H1 (cell line): ENCODE measurements at regions not wholly inside any gene's neighbourhood (a gene's known extent, or its start where the extent isn't known, plus 50 kb on each side); places are given as distances from the start of the nearest gene placed in this dataset.

Experiments used
- CTCF ChIA-PET: fragments of 300-600 bp; sonication (Branson Sonifier 250); formaldehyde crosslinking; loops from one replicate; lab custom pipeline; 2021; ENCODE audit not compliant: partially characterized antibody; lab: Charles Lee
- POLR2A ChIA-PET: fragments of 300-600 bp; sonication (Branson Sonifier 250); formaldehyde crosslinking; loops from one replicate; lab custom pipeline; 2021; ENCODE audit warnings: inconsistent platforms; ENCODE audit not compliant: partially characterized antibody; lab: Charles Lee
- DNase-seq, 2 experiments: peaks; one replicate each; pipeline versions ENCODE4 v3.0.0 to v3.0.0-alpha.2; 2010 to 2022; ENCODE audit warnings: low spot score in 2 of 2, low read depth in 1 of 2, mixed read lengths in 1 of 2
- FAIRE-seq: peaks from 2 replicates; lab custom pipeline; 2011; peaks lifted over from hg19 to GRCh38; lab: Jason Lieb, UNC
- H2AFZ ChIP-seq: 2 replicates; pipeline ENCODE4 v1.8.1; 2012; ENCODE audit warnings: low read length, inconsistent platforms
- H2AK5ac ChIP-seq: 2 replicates; pipeline ENCODE4 v1.6.1; 2013; ENCODE audit warnings: low read depth, low read length
- H2BK120ac ChIP-seq: replicated peaks from 2 replicates; pipeline ENCODE3; 2013; ENCODE audit warnings: low read depth, low read length, inconsistent platforms
- H2BK12ac ChIP-seq: 2 replicates; pipeline ENCODE4 v1.6.1; 2013; ENCODE audit warnings: low read depth, low read length
- H2BK15ac ChIP-seq: 2 replicates; pipeline ENCODE4 v1.6.1; 2013; ENCODE audit warnings: low read length
- H2BK20ac ChIP-seq: 2 replicates; pipeline ENCODE4 v1.6.1; 2013; ENCODE audit warnings: low read length
- H2BK5ac ChIP-seq: 2 replicates; pipeline ENCODE4 v1.6.1; 2013; ENCODE audit warnings: low read depth, low read length
- H3K14ac ChIP-seq: 2 replicates; pipeline ENCODE4 v1.6.1; 2013; ENCODE audit warnings: inconsistent platforms; ENCODE audit not compliant: insufficient read length
- H3K18ac ChIP-seq: 2 replicates; pipeline ENCODE4 v1.6.1; 2013; ENCODE audit warnings: low read length; ENCODE audit errors: extremely low read depth
- H3K23ac ChIP-seq: 2 replicates; pipeline ENCODE4 v1.6.1; 2013; ENCODE audit warnings: inconsistent platforms; ENCODE audit not compliant: insufficient read length
- H3K23me2 ChIP-seq: 2 replicates; pipeline ENCODE4 v1.6.1; 2013; ENCODE audit warnings: low read depth, low read length
- H3K27ac ChIP-seq: 2 replicates; pipeline ENCODE4 v1.6.1; 2011; ENCODE audit warnings: low read depth, low read length, inconsistent platforms
- H3K27me3 ChIP-seq, 4 experiments: replicated peaks in 1 of 4; 1 replicate in 1 of 4; 2 replicates in 3 of 4; pipeline versions ENCODE4 v1.6.1 to v1.8.1; 2011 to 2013; ENCODE audit warnings: low read length in 3 of 4, mild to moderate bottlenecking in 3 of 4, inconsistent platforms in 2 of 4, mixed read lengths in 2 of 4, moderate library complexity in 1 of 4; ENCODE audit not compliant: control insufficient read depth in 3 of 4, insufficient read depth in 3 of 4; ENCODE audit errors: extremely low read depth in 1 of 4
- H3K36me3 ChIP-seq, 4 experiments: 2 replicates each; pipeline versions ENCODE4 v1.6.1 to v1.8.1; 2011 to 2013; ENCODE audit warnings: mild to moderate bottlenecking in 4 of 4, low read length in 3 of 4, moderate library complexity in 2 of 4, control low read depth in 1 of 4, inconsistent platforms in 1 of 4; ENCODE audit not compliant: insufficient read depth in 4 of 4, control insufficient read depth in 2 of 4
- H3K4ac ChIP-seq: replicated peaks from 2 replicates; pipeline ENCODE3; 2013; ENCODE audit warnings: low read length, low read depth, mixed read lengths, inconsistent platforms; ENCODE audit not compliant: insufficient read length
- H3K4me1 ChIP-seq, 4 experiments: replicated peaks in 1 of 4; 1 replicate in 1 of 4; 2 replicates in 3 of 4; pipeline versions ENCODE4 v1.6.1 to v1.8.1; 2011 to 2013; ENCODE audit warnings: low read length in 3 of 4, inconsistent platforms in 2 of 4, mixed read lengths in 1 of 4; ENCODE audit not compliant: insufficient read depth in 4 of 4, control insufficient read depth in 3 of 4
- H3K4me2 ChIP-seq, 2 experiments: 2 replicates each; pipeline versions ENCODE4 v1.6.1 to v1.8.1; 2011 to 2013; ENCODE audit warnings: low read depth in 2 of 2, low read length in 2 of 2, control low read depth in 1 of 2, inconsistent platforms in 1 of 2, mild to moderate bottlenecking in 1 of 2; ENCODE audit not compliant: insufficient read depth in 1 of 2
- H3K4me3 ChIP-seq, 4 experiments: fragments of 200-600, 300-600 bp in 1 of 4; sonication (generic), shearing (Covaris generic), sonication (Bioruptor Twin) in 1 of 4; 2 replicates each; pipeline versions ENCODE4 v1.5.1 to v1.8.1; 2011 to 2016; ENCODE audit warnings: low read length in 4 of 4, low read depth in 3 of 4, control low read depth in 2 of 4, inconsistent platforms in 2 of 4, mild to moderate bottlenecking in 2 of 4, mixed read lengths in 1 of 4, moderate library complexity in 1 of 4; ENCODE audit not compliant: insufficient read depth in 2 of 4; ENCODE audit errors: extremely low read depth in 1 of 4
- H3K56ac ChIP-seq: replicated peaks from 2 replicates; pipeline ENCODE3; 2013; ENCODE audit warnings: low read depth, mild to moderate bottlenecking, mixed read lengths, low read length, inconsistent platforms; ENCODE audit not compliant: insufficient read length
- H3K79me1 ChIP-seq: 2 replicates; pipeline ENCODE4 v1.6.1; 2013; ENCODE audit warnings: low read depth, low read length, control low read depth
- H3K79me2 ChIP-seq, 2 experiments: 2 replicates each; pipeline versions ENCODE4 v1.6.1 to v1.8.1; 2012 to 2013; ENCODE audit warnings: low read length in 2 of 2, mild to moderate bottlenecking in 2 of 2, inconsistent platforms in 1 of 2; ENCODE audit not compliant: insufficient read depth in 2 of 2, control insufficient read depth in 1 of 2
- H3K9ac ChIP-seq, 4 experiments: replicated peaks in 1 of 4; 1 replicate in 1 of 4; 2 replicates in 3 of 4; pipeline versions ENCODE4 v1.6.1 to v1.8.1; 2011 to 2013; ENCODE audit warnings: low read depth in 3 of 4, low read length in 3 of 4, control low read depth in 2 of 4, mild to moderate bottlenecking in 2 of 4, moderate library complexity in 2 of 4, inconsistent platforms in 1 of 4; ENCODE audit errors: extremely low read depth in 1 of 4
- H3K9me3 ChIP-seq, 2 experiments: 2 replicates each; pipeline versions ENCODE4 v1.6.1 to v1.8.1; 2012 to 2013; ENCODE audit warnings: mild to moderate bottlenecking in 2 of 2, moderate library complexity in 2 of 2, control low read depth in 1 of 2, inconsistent platforms in 1 of 2, low read depth in 1 of 2, low read length in 1 of 2, mixed read lengths in 1 of 2; ENCODE audit not compliant: insufficient read depth in 2 of 2
- H4K20me1 ChIP-seq, 2 experiments: replicated peaks in 1 of 2; 2 replicates each; pipeline versions ENCODE3 to v1.8.1; 2011 to 2013; ENCODE audit warnings: inconsistent platforms in 2 of 2, low read length in 2 of 2, mild to moderate bottlenecking in 1 of 2; ENCODE audit not compliant: insufficient read depth in 2 of 2, control insufficient read depth in 1 of 2
- H4K5ac ChIP-seq: 2 replicates; pipeline ENCODE4 v1.6.1; 2013; ENCODE audit warnings: low read length, low read depth, mixed read lengths, inconsistent platforms; ENCODE audit not compliant: insufficient read length
- H4K8ac ChIP-seq: 2 replicates; pipeline ENCODE4 v1.8.0; 2013; ENCODE audit warnings: mild to moderate bottlenecking, moderate library complexity, low read length, inconsistent platforms; ENCODE audit not compliant: insufficient read depth; ENCODE audit errors: extremely low read depth
- H4K91ac ChIP-seq: replicated peaks from 2 replicates; pipeline ENCODE3; 2013; ENCODE audit warnings: low read length, mixed read lengths, inconsistent platforms; ENCODE audit not compliant: insufficient read length
- ASH2L ChIP-seq: fragments of 200-600, 300-600 bp; sonication (generic); IDR thresholded peaks from one replicate; pipeline ENCODE4 v1.7.1; 2017; ENCODE audit warnings: low read length
- CHD2 ChIP-seq: IDR thresholded peaks from 2 replicates; pipeline ENCODE4 v1.6.1; 2012; ENCODE audit warnings: low read length, improper control_type of control experiment
- JUND ChIP-seq: IDR thresholded peaks from 2 replicates; pipeline ENCODE4 v1.6.1; 2011; ENCODE audit warnings: mild to moderate bottlenecking, improper control_type of control experiment, low read length
- KDM5A ChIP-seq: fragments of 200-600 bp; IDR thresholded peaks from 2 replicates; pipeline ENCODE4 v1.7.1; 2012; ENCODE audit warnings: mild to moderate bottlenecking, low read length, inconsistent platforms, mixed read lengths
- SP2 ChIP-seq: IDR thresholded peaks from 2 replicates; pipeline ENCODE4 v1.6.1; 2012; ENCODE audit warnings: mild to moderate bottlenecking, low read length, inconsistent platforms
- SP4 ChIP-seq: IDR thresholded peaks from 2 replicates; pipeline ENCODE4 v1.6.1; 2012; ENCODE audit warnings: low read length, inconsistent platforms
- TF ChIP-seq, protein P1 (sequence below): IDR thresholded peaks from 2 replicates; pipeline ENCODE4 v1.6.1; 2012; ENCODE audit warnings: low read length, inconsistent platforms

- Histone ChIP-seq H3K36me3 (no peaks in the 10 kb centered on the region), H3K27ac (no peak overlapping the region), H2BK12ac (no peak overlapping the region), H3K79me1 (no peaks in the 10 kb centered on the region), H2BK120ac (no peak overlapping the region), H3K4ac (no peak overlapping the region), H4K91ac (no peak overlapping the region), H2BK5ac (no peak overlapping the region), H4K20me1 (no peaks in the 10 kb centered on the region), H3K9me3 (no peaks in the 10 kb centered on the region), H3K23ac (no peak overlapping the region), H2BK20ac (no peak overlapping the region), H3K18ac (no peak overlapping the region), H3K23me2 (no peaks in the 10 kb centered on the region), H4K5ac (no peak overlapping the region), H2BK15ac (no peak overlapping the region), H3K14ac (no peak overlapping the region), H2AFZ (no peak overlapping the region), H3K4me2 (no peak overlapping the region), H2AK5ac (no peak overlapping the region), H3K4me1 (peaks cover 0 to 2% (median 0%) of the 10 kb centered on the region in 4 experiments; a peak in 1 of 7 replicates), H3K4me3 (no peak overlapping the region), H3K27me3 (no peaks in the 10 kb centered on the region), H4K8ac (no peak overlapping the region), H3K56ac (no peak overlapping the region)
- CTCF ChIA-PET = no interaction called here
- DNase-seq (no peak), FAIRE-seq (no peak)
- POLR2A ChIA-PET = no interaction called here
- TF ChIP-seq ASH2L (no peak), SP2 (no peak), CHD2 (no peak), KDM5A (no peak), SP4 (no peak), JUND (no peak)
- TF ChIP-seq, protein P1, sequence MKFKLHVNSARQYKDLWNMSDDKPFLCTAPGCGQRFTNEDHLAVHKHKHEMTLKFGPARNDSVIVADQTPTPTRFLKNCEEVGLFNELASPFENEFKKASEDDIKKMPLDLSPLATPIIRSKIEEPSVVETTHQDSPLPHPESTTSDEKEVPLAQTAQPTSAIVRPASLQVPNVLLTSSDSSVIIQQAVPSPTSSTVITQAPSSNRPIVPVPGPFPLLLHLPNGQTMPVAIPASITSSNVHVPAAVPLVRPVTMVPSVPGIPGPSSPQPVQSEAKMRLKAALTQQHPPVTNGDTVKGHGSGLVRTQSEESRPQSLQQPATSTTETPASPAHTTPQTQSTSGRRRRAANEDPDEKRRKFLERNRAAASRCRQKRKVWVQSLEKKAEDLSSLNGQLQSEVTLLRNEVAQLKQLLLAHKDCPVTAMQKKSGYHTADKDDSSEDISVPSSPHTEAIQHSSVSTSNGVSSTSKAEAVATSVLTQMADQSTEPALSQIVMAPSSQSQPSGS = no peak
- TF ChIP-seq, all 59 proteins: peak for 0
- H3K9ac ChIP-seq = no peak overlapping the region
- H3K79me2 ChIP-seq = no peaks in the 10 kb centered on the region
Measured at GRCh38 chr13:84978851-84979250, 820.4 kb downstream of the SLITRK6 start.
